OCI-LY3 (cell line): ENCODE measurements at regions not wholly inside any gene's neighbourhood (a gene's known extent, or its start where the extent isn't known, plus 50 kb on each side); places are given as distances from the start of the nearest gene placed in this dataset.
"Not testable (repeated sequence)": the region's sequence is repeated elsewhere in the genome, so short reads cannot be mapped to it uniquely, and the experiment has no call there.

Experiments
- H2AFZ ChIP-seq: fragments of 200-600, 300-600 bp; shearing (Covaris generic); 2 replicates; pipeline ENCODE4 v1.6.0; 2014; ENCODE audit warnings: antibody characterized with exemption, low read depth, low read length
- H3K27ac ChIP-seq: fragments of 200-600, 300-600 bp; sonication (generic); 2 replicates; pipeline ENCODE4 v1.5.1; 2014; ENCODE audit warnings: mild to moderate bottlenecking, low read length, moderate library complexity, mixed read lengths
- H3K27me3 ChIP-seq: fragments of 200-600, 300-600 bp; sonication (generic); 2 replicates; pipeline ENCODE4 v1.6.1; 2014; ENCODE audit warnings: low read depth, low read length, mixed read lengths
- H3K36me3 ChIP-seq: fragments of 200-600, 300-600 bp; sonication (generic); replicated peaks from 2 replicates; pipeline ENCODE3; 2014; ENCODE audit warnings: low read depth, low read length, mixed read lengths
- H3K4me1 ChIP-seq: fragments of 300-600, 200-600 bp; sonication (generic); 2 replicates; pipeline ENCODE4 v1.6.1; 2014; ENCODE audit warnings: low read length, mixed read lengths
- H3K4me2 ChIP-seq: fragments of 200-600, 300-600 bp; sonication (generic); 2 replicates; pipeline ENCODE4 v1.6.1; 2014; ENCODE audit warnings: low read length, mixed read lengths
- H3K4me3 ChIP-seq: fragments of 300-600, 200-600 bp; sonication (generic); 2 replicates; pipeline ENCODE4 v1.5.1; 2014; ENCODE audit warnings: antibody characterized with exemption, mild to moderate bottlenecking, low read length, moderate library complexity
- H3K79me2 ChIP-seq: fragments of 300-600, 200-600 bp; shearing (Covaris generic); 2 replicates; pipeline ENCODE4 v1.6.1; 2014; ENCODE audit warnings: mild to moderate bottlenecking, low read length, mixed read lengths
- H3K9ac ChIP-seq: fragments of 300-600, 200-600 bp; shearing (Covaris generic); 2 replicates; pipeline ENCODE4 v1.6.0; 2014; ENCODE audit warnings: mild to moderate bottlenecking, low read length, moderate library complexity
- H3K9me3 ChIP-seq: fragments of 200-600, 300-600 bp; shearing (Covaris generic); 2 replicates; pipeline ENCODE4 v1.6.1; 2014; ENCODE audit warnings: low read length, mixed read lengths; ENCODE audit not compliant: insufficient read depth
- H4K20me1 ChIP-seq: fragments of 200-600, 300-600 bp; sonication (generic); 2 replicates; pipeline ENCODE4 v1.6.1; 2016; ENCODE audit warnings: low read length, mixed read lengths; ENCODE audit not compliant: insufficient read depth
- EZH2phosphoT487 ChIP-seq: fragments of 200-600 bp; shearing (Covaris generic); IDR thresholded peaks from 2 replicates; pipeline ENCODE4 v1.6.1; 2018; ENCODE audit warnings: antibody characterized with exemption, mixed run types, low read depth
- TF ChIP-seq, protein P1 (sequence below): fragments of 200-600, 300-600 bp; sonication (generic); IDR thresholded peaks from 2 replicates; pipeline ENCODE4 v1.5.1; 2014; ENCODE audit warnings: antibody characterized with exemption, low read length, low read depth

- H3K36me3 ChIP-seq, H3K27ac ChIP-seq, H4K20me1 ChIP-seq, H2AFZ ChIP-seq, H3K9me3 ChIP-seq, H3K4me1 ChIP-seq, H3K9ac ChIP-seq, H3K4me2 ChIP-seq, H3K4me3 ChIP-seq, H3K27me3 ChIP-seq, H3K79me2 ChIP-seq: not testable (repeated sequence)
- TF ChIP-seq, protein P1, sequence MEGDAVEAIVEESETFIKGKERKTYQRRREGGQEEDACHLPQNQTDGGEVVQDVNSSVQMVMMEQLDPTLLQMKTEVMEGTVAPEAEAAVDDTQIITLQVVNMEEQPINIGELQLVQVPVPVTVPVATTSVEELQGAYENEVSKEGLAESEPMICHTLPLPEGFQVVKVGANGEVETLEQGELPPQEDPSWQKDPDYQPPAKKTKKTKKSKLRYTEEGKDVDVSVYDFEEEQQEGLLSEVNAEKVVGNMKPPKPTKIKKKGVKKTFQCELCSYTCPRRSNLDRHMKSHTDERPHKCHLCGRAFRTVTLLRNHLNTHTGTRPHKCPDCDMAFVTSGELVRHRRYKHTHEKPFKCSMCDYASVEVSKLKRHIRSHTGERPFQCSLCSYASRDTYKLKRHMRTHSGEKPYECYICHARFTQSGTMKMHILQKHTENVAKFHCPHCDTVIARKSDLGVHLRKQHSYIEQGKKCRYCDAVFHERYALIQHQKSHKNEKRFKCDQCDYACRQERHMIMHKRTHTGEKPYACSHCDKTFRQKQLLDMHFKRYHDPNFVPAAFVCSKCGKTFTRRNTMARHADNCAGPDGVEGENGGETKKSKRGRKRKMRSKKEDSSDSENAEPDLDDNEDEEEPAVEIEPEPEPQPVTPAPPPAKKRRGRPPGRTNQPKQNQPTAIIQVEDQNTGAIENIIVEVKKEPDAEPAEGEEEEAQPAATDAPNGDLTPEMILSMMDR: peak; percentile 23
Observed at GRCh38 chr16:16577062-16577461, 198.1 kb downstream of the NPIPA7 start.

DNA sequence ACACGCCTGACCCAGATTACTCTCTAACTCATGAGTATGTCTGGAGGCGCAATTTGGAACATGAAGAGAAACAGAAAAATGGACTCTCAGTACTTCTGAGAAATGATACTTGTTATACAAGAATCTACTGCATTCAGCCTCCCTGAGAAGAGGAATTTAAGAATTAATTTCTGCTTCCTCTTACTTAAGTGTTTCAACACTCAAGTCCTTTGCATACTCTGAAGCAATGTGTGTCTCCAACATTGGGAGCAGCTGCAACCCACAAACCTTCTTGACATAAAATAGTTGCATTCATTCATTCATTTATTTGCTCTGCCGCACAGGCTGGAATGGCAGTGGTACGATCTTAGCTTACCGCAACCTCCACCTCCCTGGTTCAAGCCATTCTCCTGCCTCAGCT is 199.8 kb downstream of the NPIPA7 start:
- no peak overlapping the region for H3K4me2 ChIP-seq
- no peak for TF ChIP-seq EZH2phosphoT487
- TF ChIP-seq, protein P1: no peak
- H3K4me1 ChIP-seq: no peaks in the 10 kb centered on the region
- H4K20me1 ChIP-seq: no peaks in the 10 kb centered on the region
- H3K27me3 ChIP-seq: no peaks in the 10 kb centered on the region
- no peaks in the 10 kb centered on the region for H3K79me2 ChIP-seq
- H3K27ac ChIP-seq: no peak overlapping the region
- no peak overlapping the region for H2AFZ ChIP-seq
- H3K36me3 ChIP-seq: no peaks in the 10 kb centered on the region
- H3K4me3 ChIP-seq: no peak overlapping the region
- H3K9ac ChIP-seq: no peak overlapping the region
- no peaks in the 10 kb centered on the region for H3K9me3 ChIP-seq

DNA sequence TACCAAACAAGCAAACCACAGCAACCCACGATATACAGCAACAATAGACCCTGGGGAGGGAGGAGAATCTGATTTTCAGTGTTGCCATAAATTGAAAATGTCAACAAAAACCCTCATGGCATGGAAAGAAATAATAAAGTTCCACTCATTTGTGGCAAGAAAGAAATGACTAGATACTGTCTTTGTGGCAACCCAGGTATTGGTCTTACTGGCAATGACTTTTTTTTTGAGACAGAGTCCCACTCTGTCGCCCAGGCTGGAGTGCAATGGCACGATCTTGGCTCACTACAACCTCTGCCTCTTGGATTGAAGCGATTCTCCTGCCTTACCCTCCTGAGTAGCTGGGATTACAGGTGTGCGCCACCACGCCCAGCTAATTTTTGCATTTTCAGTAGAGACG is 204.0 kb downstream of the NPIPA7 start:
- H2AFZ ChIP-seq, H3K27ac ChIP-seq, H3K9ac ChIP-seq, H3K9me3 ChIP-seq, H3K4me1 ChIP-seq, H3K79me2 ChIP-seq, H3K27me3 ChIP-seq, H3K4me2 ChIP-seq, H3K36me3 ChIP-seq, H4K20me1 ChIP-seq, H3K4me3 ChIP-seq: not testable (repeated sequence)

GRCh38 chr16:16586073-16586651 is 207.2 kb downstream of the NPIPA7 start:
- H3K27me3 ChIP-seq, H3K79me2 ChIP-seq, H4K20me1 ChIP-seq, H3K4me3 ChIP-seq, H3K4me2 ChIP-seq, H3K27ac ChIP-seq, H3K9me3 ChIP-seq, H3K36me3 ChIP-seq, H2AFZ ChIP-seq, H3K4me1 ChIP-seq, H3K9ac ChIP-seq: not testable (repeated sequence)

DNA sequence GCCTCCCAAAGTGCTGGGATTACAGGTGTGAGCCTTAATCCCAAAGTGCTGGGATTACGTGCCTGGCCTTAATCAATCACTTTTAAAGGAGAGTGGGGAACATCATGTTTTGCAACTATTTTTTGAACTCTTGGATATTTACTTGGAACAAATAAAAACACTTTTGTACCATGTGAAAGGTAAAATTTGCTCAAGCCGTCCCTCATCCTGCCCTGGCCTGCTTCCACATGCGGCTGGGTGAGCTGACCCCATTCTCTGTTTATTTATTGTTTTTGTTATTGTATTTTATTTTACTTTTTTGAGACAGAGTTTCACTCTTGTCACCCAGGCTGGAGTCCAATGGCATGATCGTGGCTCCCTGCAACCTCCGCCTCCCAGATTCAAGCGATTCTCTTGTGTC is 208.0 kb downstream of the NPIPA7 start:
- not testable (repeated sequence) for H3K27me3 ChIP-seq, H3K9ac ChIP-seq, H3K4me2 ChIP-seq, H3K27ac ChIP-seq, H4K20me1 ChIP-seq, H2AFZ ChIP-seq, H3K4me1 ChIP-seq, H3K9me3 ChIP-seq, H3K79me2 ChIP-seq, H3K36me3 ChIP-seq, H3K4me3 ChIP-seq

- not testable (repeated sequence) for H3K27ac ChIP-seq, H3K4me3 ChIP-seq, H2AFZ ChIP-seq, H3K27me3 ChIP-seq, H3K9ac ChIP-seq, H3K36me3 ChIP-seq, H3K9me3 ChIP-seq, H4K20me1 ChIP-seq, H3K79me2 ChIP-seq, H3K4me2 ChIP-seq, H3K4me1 ChIP-seq
Observed at GRCh38 chr16:16588436-16588835, 209.5 kb downstream of the NPIPA7 start.

- H4K20me1 ChIP-seq: not testable (repeated sequence)
- peak overlapping the region; percentile 55; the same call in 1 of the 2 replicates for H3K27ac ChIP-seq
Observed at GRCh38 chr16:16590654-16591318, 211.8 kb downstream of the NPIPA7 start.

More at GRCh38 chr16:16590654-16591318, 211.8 kb downstream of the NPIPA7 start:
- not testable (repeated sequence) for H3K9ac ChIP-seq, H3K4me2 ChIP-seq, H3K9me3 ChIP-seq, H3K79me2 ChIP-seq, H3K4me1 ChIP-seq, H3K4me3 ChIP-seq, H3K27me3 ChIP-seq, H2AFZ ChIP-seq, H3K36me3 ChIP-seq
